Neural cell (in vitro differentiated cells): ENCODE measurements at regions not wholly inside any gene's neighbourhood (a gene's known extent, or its start where the extent isn't known, plus 50 kb on each side); places are given as distances from the start of the nearest gene placed in this dataset.

Experiments used
- H2AFZ ChIP-seq: fragments of 200-600, 300-800 bp; sonication (generic), shearing (Covaris generic); 2 replicates; pipeline ENCODE4 v1.6.0; 2014; ENCODE audit warnings: low read depth, mild to moderate bottlenecking, antibody characterized with exemption, low read length, moderate library complexity
- H3F3A ChIP-seq: fragments of 200-600 bp; shearing (Covaris generic); 2 replicates; pipeline ENCODE4 v1.6.1; 2016; ENCODE audit warnings: mild to moderate bottlenecking, moderate library complexity, mixed read lengths, antibody characterized with exemption, low read length; ENCODE audit not compliant: insufficient read depth, poor library complexity, severe bottlenecking
- H3K27ac ChIP-seq: fragments of 200-600, 300-800 bp; sonication (generic), shearing (Covaris generic); 2 replicates; pipeline ENCODE4 v1.5.1; 2014; ENCODE audit warnings: mild to moderate bottlenecking, low read length, moderate library complexity
- H3K27me3 ChIP-seq: fragments of 300-800, 200-600 bp; sonication (generic), shearing (Covaris generic); 2 replicates; pipeline ENCODE4 v1.6.0; 2014; ENCODE audit warnings: mild to moderate bottlenecking, low read depth, low read length, moderate library complexity; ENCODE audit not compliant: insufficient read depth
- H3K36me3 ChIP-seq: fragments of 300-800, 200-600 bp; sonication (generic), shearing (Covaris generic); 2 replicates; pipeline ENCODE4 v1.5.1; 2014; ENCODE audit warnings: mild to moderate bottlenecking, antibody characterized with exemption, low read length, moderate library complexity; ENCODE audit not compliant: insufficient read depth
- H3K4me2 ChIP-seq: fragments of 300-800, 200-600 bp; sonication (generic), shearing (Covaris generic); 2 replicates; pipeline ENCODE4 v1.6.0; 2014; ENCODE audit warnings: mild to moderate bottlenecking, low read length
- H3K4me3 ChIP-seq: fragments of 300-800, 200-600 bp; sonication (generic), shearing (Covaris generic); 2 replicates; pipeline ENCODE4 v1.5.1; 2014; ENCODE audit warnings: mild to moderate bottlenecking, low read length, moderate library complexity
- H3K79me2 ChIP-seq: fragments of 200-600 bp; shearing (Covaris generic); replicated peaks from 2 replicates; pipeline ENCODE4 v1.6.0; 2014; ENCODE audit warnings: mild to moderate bottlenecking, low read length, moderate library complexity; ENCODE audit not compliant: insufficient read depth
- H3K9ac ChIP-seq: fragments of 300-800, 200-600 bp; sonication (generic), shearing (Covaris generic); 2 replicates; pipeline ENCODE4 v1.6.1; 2016; ENCODE audit warnings: mild to moderate bottlenecking, low read length, mixed read lengths
- H3K9me2 ChIP-seq: fragments of 200-600 bp; shearing (Covaris generic); 2 replicates; pipeline ENCODE4 v1.6.1; 2016; ENCODE audit warnings: mild to moderate bottlenecking, low read length, mixed read lengths; ENCODE audit not compliant: insufficient read depth
- H3K9me3 ChIP-seq: fragments of 200-600, 300-800 bp; sonication (generic), shearing (Covaris generic); 2 replicates; pipeline ENCODE4 v1.6.1; 2016; ENCODE audit warnings: mild to moderate bottlenecking, mixed run types, low read length, moderate library complexity, mixed read lengths
- H4K20me1 ChIP-seq: fragments of 200-600 bp; shearing (Covaris generic); 2 replicates; pipeline ENCODE4 v1.6.1; 2016; ENCODE audit warnings: mild to moderate bottlenecking, mixed run types; ENCODE audit not compliant: insufficient read depth
- CTCF ChIP-seq: fragments of 450-650 bp; IDR thresholded peaks from 2 replicates; pipeline ENCODE4 v1.5.1; 2014; ENCODE audit warnings: antibody characterized with exemption, mild to moderate bottlenecking, moderate library complexity; ENCODE audit not compliant: poor library complexity, severe bottlenecking
- EP300 ChIP-seq: fragments of 450-650 bp; conservative IDR thresholded peaks from 2 replicates; pipeline ENCODE4 v1.6.1; 2014; ENCODE audit warnings: antibody characterized with exemption, mild to moderate bottlenecking, moderate library complexity; ENCODE audit not compliant: poor library complexity, severe bottlenecking
- EZH2 ChIP-seq: fragments of 200-600, 300-800 bp; shearing (Covaris generic), sonication (generic); IDR thresholded peaks from 2 replicates; pipeline ENCODE4 v1.6.1; 2014; ENCODE audit warnings: antibody characterized with exemption, low read length, borderline replicate concordance, mild to moderate bottlenecking; ENCODE audit not compliant: insufficient read depth, poor library complexity, severe bottlenecking
- MXI1 ChIP-seq: fragments of 450-650 bp; conservative IDR thresholded peaks from 2 replicates; pipeline ENCODE4 v1.6.1; 2014; ENCODE audit warnings: antibody characterized with exemption, mild to moderate bottlenecking; ENCODE audit not compliant: poor library complexity, severe bottlenecking
- POLR2AphosphoS5 ChIP-seq: IDR thresholded peaks from 2 replicates; pipeline ENCODE4 v1.6.1; 2012
- RAD21 ChIP-seq: fragments of 450-650 bp; conservative IDR thresholded peaks from 2 replicates; pipeline ENCODE4 v1.6.1; 2014; ENCODE audit warnings: antibody characterized with exemption, mild to moderate bottlenecking, moderate library complexity
- REST ChIP-seq: IDR thresholded peaks from 2 replicates; pipeline ENCODE4 v1.6.1; 2012; ENCODE audit warnings: borderline replicate concordance
- SMC3 ChIP-seq: fragments of 450-650 bp; conservative IDR thresholded peaks from 2 replicates; pipeline ENCODE4 v1.6.1; 2014; ENCODE audit warnings: antibody characterized with exemption, mild to moderate bottlenecking, moderate library complexity; ENCODE audit not compliant: poor library complexity
- TAF1 ChIP-seq: IDR thresholded peaks from 2 replicates; pipeline ENCODE4 v1.6.1; 2012; ENCODE audit warnings: low read depth

- Histone ChIP-seq H3K27ac (no peak overlapping the region), H3K27me3 (no peaks in the 10 kb centered on the region), H3K9me2 (no peaks in the 10 kb centered on the region), H3K4me2 (no peak overlapping the region), H3K9me3 (no peaks in the 10 kb centered on the region), H3K9ac (no peak overlapping the region), H3F3A (no peaks in the 10 kb centered on the region), H4K20me1 (no peaks in the 10 kb centered on the region), H3K36me3 (no peaks in the 10 kb centered on the region), H2AFZ (no peak overlapping the region), H3K4me3 (no peak overlapping the region), H3K79me2 (no peaks in the 10 kb centered on the region)
- TF ChIP-seq RAD21: no peak
- no peak for TF ChIP-seq TAF1
- no peak for TF ChIP-seq MXI1
- no peak for TF ChIP-seq REST
- no peak for TF ChIP-seq SMC3
- no peak for TF ChIP-seq POLR2AphosphoS5
These were observed 91.1 kb upstream of the NOL4 start for GRCh38 chr18:34315591-34316352.

GRCh38 chr18:34320267-34320666 is 95.6 kb upstream of the NOL4 start:
- Histone ChIP-seq H3K4me2 (no peak overlapping the region), H3K9me3 (no peaks in the 10 kb centered on the region), H3K9ac (no peak overlapping the region), H3K36me3 (no peaks in the 10 kb centered on the region), H3K27me3 (no peaks in the 10 kb centered on the region), H3F3A (no peaks in the 10 kb centered on the region), H3K27ac (no peak overlapping the region), H3K4me3 (no peak overlapping the region), H3K9me2 (no peaks in the 10 kb centered on the region), H3K79me2 (no peaks in the 10 kb centered on the region), H2AFZ (no peak overlapping the region), H4K20me1 (no peaks in the 10 kb centered on the region)
- TF ChIP-seq POLR2AphosphoS5: peak; percentile 75
- TF ChIP-seq EP300: peak; percentile 76
- TF ChIP-seq EZH2: no peak

- no peak overlapping the region for H3K4me3 ChIP-seq
- H3K9me2 ChIP-seq: no peaks in the 10 kb centered on the region
- H4K20me1 ChIP-seq: no peaks in the 10 kb centered on the region
- no peak overlapping the region for H3K27ac ChIP-seq
- no peaks in the 10 kb centered on the region for H3K79me2 ChIP-seq
- TF ChIP-seq TAF1 (no peak), RAD21 (no peak), POLR2AphosphoS5 (no peak), EZH2 (no peak), REST (no peak), SMC3 (no peak), MXI1 (no peak), EP300 (no peak), CTCF (no peak)
- no peaks in the 10 kb centered on the region for H3K36me3 ChIP-seq
- no peaks in the 10 kb centered on the region for H3F3A ChIP-seq
- H3K9me3 ChIP-seq: no peaks in the 10 kb centered on the region
- no peak overlapping the region for H2AFZ ChIP-seq
- H3K9ac ChIP-seq: no peak overlapping the region
- no peaks in the 10 kb centered on the region for H3K27me3 ChIP-seq
- H3K4me2 ChIP-seq: no peak overlapping the region
These were observed 96.4 kb upstream of the NOL4 start for GRCh38 chr18:34321066-34321465.
